NCI-H2196 treated with DMSO at 0.1 percent for 48 hours (cell line): ENCODE measurements at regions not wholly inside any gene's neighbourhood (a gene's known extent, or its start where the extent isn't known, plus 50 kb on each side); places are given as distances from the start of the nearest gene placed in this dataset.

ENCODE experiments used
- DNase-seq: peaks from one replicate; lab custom pipeline; 2025; ENCODE audit not compliant: unreplicated experiment; lab: John Stamatoyannopoulos, UW

DNA sequence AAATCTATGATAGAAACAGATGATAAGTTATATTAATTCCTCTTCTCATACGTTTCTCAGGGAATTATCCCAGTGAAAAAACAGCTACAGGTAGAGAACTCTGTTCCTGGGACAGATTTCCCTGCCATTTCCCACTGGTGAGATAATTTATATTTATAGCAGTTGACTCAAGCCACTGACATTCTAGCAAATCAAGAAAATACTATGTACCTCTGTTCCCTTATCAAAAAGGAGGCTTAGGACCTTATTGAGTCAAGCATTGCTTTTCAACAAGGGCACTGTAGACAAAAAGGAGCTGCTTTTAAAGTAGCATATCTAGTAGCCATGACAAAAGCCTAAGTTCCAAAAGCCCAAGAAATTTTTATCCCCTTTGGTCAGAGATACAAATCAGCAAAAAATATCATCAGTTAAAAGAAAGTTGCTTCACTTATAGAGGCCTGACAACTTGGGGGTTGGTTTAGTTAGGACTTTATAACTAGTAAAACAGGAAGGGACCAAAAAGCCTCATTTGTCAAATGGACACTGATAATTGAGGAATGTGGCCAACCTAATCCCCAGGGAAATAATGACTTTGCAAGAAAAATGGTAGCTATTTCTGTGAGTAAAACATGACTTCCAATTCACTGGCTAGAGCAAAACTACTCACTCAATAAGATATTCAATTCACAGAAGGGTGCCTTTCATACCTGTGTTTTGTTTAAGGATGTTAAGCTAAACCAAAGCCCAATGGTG is 652.5 kb downstream of the SLITRK1 start:
- DNase-seq = no peak

DNA sequence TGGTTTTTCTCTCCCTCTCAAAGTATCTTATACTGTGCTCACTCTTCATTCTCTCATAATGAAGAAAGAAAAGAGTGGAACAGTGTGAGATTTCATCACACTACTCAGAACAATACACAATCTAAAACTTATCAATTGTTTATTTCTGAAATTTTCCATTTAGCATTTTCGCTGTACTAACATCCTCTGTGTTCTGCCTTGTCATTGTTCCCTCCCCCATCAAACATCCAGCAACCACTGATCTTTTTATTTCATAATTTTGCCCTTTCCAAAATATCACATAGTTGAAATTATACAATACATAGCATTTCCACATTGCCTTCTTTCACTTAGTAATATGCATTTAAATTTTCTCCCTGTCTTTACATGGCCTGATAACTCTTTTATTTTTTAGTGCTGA is 658.7 kb downstream of the SLITRK1 start:
- no peak for DNase-seq

DNA sequence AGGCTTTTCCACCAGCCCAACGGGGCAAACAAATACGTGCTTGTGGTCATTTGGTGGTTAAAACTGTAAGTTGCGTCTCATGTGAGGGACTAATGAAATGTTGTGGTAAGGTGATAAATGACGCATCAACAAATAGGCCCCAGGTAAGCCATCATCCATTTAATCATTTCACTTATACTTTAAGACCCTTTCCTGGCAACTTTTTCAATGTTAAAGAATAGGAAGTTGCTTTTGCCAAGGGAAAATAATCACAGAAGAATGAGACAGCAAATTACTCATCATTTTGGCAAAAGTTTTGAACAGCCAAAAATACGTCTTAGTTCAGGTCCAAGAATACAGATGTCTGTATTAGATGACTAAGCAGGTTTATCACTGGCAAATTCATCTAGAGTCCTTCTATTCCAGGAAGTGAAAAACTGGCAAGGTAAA is 660.4 kb downstream of the SLITRK1 start:
- no peak for DNase-seq

DNA sequence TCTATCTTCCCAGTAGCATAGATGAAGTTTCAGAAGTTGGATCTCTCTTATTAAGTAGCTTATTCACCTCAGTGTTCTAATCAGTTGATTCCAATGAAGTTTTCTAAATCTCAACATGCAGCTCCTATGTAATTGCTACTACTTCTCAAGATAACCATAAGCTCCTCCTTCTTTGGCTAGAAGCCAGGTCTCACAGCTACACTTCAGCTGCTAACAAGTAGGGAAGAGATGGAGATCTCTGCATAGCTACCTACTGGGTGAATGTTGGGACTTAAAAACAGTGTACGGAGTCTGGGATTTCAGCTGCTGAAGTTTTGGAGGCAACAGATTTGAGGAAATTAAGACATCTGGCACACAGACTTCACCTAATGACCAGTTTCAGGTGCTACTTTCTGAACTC is 661.0 kb downstream of the SLITRK1 start:
- DNase-seq = no peak

DNA sequence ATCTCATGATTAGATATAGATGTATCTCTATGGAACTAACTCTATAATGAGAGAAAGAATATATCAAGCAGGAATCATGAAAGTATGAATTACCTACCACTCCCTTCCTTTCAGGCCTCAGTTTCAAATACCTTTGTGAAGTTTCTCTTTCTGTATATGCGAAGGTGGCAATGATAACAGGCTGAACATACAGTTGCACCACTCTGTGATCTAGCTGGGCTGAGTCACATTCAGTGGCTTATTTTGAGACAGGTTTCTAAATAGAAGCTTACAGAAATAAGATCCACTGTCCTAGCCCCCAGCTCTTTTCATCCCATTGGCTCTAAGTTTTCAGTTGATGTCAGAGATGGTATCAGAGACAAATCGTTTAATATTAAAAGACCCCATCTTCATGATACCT is 662.0 kb downstream of the SLITRK1 start:
- DNase-seq = no peak

DNA sequence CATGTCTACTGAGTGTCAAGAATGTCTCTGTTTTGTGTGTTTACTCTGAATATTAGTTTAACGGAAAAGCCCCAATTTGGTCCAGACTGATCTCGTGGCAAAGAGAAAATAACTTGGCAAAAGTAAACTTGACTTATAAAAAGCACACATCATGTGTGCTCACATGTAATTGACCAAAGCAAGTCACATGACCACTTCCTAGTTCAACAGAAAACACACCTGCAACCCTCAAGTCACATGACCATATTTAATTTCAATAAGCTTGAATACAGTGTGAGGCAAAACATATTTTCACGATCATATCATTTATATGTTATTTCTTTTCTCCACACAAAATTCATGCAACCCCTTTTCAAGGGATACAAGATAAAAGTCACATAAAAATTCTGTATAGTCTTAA is 662.4 kb downstream of the SLITRK1 start:
- DNase-seq = no peak

DNA sequence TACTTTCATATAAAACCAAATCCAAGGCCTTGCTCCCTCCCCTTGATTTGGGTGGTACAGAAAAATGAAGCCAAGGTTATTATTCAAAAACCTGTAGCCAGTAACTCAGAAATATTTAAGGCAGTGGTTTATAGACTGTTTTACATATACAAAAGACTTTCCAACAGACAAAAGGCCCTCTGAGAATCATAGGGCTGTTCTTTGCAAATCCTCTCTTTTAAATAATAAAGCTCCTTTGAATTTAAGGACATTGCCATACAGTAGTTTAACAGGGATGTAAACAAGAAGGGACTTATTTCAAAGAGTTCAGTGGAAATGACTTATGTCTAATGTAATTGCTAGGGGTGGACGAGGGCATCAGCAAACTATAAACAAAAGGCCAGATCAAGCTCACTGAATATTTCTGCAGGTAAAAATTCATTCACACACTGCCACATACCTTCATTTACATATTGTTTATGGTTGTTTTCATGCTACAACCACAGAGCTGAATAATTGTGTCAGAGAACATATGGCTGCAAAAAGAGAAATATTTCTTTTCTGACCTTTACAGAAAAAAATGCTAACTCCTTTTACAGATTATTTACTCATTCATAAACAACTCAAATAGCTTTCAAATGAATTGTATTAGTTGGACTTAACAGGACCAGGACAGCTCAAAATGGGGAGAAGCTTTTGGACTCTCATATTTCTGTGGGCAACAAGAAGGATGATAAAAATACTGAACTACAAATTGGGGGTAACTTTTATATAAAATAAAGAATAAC is 665.6 kb downstream of the SLITRK1 start:
- no peak for DNase-seq

DNA sequence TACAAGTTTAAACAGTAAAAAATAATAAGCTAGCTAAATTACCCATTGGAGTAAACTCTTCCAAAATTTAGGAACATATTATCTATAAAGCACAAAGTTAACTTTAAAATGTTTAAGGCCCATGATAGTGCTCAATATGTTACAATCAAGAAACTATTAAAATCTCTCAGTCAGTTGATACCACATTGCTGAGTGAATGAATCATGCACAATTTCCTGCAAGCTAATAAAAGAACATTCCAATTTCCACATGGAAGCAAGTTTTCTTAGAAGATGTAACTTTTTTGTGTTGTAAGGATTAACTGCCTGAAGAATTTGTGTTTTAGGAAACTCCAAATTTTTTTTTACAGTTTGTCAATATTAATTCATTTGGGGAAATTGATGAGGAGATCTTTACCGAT is 666.6 kb downstream of the SLITRK1 start:
- no peak for DNase-seq

DNA sequence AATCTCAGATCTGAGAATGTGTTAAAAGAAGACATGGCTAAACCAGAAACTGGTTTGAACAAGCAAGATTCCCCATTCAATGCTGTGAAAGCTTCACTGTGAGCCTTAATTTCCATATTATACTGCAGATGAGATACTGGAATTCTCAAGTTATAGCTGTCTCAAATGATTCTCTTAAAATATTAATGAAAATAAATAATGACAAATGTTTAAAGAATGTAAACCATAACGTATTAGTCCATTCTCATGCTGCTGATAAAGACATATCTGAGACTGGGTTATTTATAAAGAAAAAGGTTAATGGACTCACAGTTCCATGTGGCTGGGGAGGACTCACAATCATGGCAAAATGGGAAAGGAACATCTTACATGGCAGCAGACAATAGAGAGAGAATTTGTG is 667.8 kb downstream of the SLITRK1 start:
- no peak for DNase-seq

DNA sequence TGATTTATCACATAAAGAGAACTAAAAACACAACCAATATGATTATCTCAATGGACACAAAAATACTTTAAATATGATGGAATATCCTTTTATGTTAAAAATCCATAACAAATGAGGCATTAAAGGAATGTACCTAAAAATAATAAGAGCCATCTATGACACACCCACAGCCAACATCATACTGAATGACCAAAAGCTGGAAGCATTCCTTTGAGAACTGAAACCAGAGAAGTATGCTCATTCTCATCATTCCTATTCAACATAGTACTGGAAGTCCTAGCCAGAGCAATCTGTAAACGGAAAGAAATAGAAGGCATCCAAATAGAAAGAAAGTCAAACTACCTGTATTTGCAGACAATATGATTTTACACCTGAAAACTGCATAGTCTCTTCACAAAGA is 671.0 kb downstream of the SLITRK1 start:
- DNase-seq = no peak

DNA sequence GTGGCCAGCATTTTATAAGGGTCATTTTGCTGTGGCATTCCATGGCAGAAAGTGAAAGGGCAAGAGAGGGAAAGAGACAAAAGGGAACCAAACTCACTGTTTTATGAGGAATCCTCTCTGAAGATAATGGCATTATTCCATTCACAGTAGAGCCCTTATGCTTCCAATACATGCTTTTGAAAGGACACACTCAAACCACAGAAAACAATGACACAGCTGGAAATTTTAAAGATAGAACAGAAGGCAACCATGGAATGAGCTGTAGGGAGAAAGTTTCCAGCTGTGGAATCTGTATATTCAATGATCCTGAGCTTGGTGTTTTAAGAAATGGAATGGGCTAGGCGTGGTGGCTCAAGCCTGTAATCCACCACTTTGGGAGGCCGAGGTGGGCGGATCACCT is 677.4 kb downstream of the SLITRK1 start:
- DNase-seq = no peak

DNA sequence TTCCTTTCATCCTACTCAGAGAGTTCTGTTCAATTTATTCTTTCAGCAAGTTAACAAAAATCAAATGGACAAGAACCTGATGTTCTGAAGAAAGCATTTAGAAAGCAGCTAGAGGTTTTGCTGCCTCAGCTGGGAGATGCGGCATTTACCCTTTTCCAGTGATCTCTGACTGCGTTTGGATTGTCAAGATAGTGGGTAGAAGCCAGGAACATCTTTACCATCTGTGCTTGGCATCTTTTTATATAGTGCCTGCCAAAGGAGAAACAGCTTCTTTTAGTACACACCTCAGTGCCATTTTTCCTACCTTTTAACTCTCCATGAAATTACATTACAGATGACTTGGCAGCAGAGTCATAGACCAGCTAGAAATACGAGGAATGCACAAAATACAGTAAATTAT is 680.8 kb downstream of the SLITRK1 start:
- no peak for DNase-seq

DNA sequence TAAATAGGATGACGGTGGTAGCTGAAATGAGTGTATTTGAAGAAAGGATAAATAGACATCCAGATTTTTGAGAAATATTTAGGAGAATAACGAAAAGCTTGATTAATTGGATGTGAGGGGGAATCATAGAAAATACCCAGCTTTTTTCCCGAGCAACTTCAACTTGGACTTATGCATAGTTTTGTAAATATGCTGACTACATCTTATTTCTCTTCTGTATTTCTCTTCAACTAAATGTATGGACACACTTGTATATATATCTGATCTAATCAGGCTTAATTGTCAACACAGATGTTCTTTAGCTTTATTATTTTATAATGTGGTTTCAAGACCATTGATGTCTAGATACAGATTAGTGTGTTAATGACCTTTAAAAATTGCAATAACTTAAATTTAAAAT is 685.0 kb downstream of the SLITRK1 start:
- DNase-seq = no peak

DNA sequence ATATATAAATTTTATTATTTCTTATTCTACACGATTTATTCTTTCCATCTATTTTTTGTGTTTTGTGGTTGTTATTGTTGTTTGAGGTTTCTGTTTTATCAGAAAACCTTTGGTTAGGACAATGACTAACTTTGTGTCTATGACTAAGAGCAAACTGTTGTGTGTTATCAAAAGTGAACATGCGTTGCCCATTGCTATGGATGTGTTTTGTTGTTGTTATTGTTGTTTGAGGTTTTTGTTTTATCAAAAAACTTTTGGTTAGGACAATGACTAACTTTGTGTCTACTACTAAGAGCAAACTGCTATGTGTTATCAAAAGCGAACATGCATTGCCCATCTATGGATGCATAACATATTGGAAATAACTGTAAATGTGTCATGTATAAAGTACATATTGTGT is 692.3 kb downstream of the SLITRK1 start:
- DNase-seq = no peak

DNA sequence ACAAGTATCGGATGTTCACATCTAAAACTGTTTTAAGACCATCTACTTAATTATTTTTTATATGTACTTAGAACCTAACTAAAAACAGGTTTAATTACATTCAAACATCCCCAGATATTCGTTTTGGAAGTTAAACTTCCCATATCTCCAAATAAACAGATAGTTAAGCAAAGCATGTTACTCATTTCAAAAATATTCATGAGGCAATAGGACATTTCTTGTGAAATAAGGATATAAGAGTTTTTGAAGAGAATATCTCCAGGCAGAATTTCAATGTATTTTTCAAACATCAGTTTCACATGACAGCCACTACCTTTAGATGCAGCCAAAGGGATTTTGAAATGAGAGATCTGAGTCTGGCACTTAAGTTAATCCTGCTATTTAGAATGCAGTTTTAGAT is 697.5 kb downstream of the SLITRK1 start:
- no peak for DNase-seq

DNA sequence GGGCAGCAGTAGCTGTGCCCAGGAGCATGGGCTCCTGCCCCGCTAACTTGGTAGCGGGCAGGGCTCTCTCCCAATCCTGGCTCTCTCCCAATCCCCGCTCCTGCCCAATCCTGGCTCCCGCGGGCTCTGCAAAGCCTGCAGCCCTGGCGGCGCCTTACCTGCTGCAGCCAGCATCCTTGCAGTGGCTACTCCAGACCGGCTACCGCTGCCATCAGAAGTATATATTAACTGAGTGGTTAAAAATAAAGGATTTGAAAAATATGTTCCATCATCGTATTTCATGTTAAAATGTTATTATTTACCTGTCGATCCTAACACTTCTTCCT is 698.2 kb downstream of the SLITRK1 start:
- DNase-seq = no peak

DNA sequence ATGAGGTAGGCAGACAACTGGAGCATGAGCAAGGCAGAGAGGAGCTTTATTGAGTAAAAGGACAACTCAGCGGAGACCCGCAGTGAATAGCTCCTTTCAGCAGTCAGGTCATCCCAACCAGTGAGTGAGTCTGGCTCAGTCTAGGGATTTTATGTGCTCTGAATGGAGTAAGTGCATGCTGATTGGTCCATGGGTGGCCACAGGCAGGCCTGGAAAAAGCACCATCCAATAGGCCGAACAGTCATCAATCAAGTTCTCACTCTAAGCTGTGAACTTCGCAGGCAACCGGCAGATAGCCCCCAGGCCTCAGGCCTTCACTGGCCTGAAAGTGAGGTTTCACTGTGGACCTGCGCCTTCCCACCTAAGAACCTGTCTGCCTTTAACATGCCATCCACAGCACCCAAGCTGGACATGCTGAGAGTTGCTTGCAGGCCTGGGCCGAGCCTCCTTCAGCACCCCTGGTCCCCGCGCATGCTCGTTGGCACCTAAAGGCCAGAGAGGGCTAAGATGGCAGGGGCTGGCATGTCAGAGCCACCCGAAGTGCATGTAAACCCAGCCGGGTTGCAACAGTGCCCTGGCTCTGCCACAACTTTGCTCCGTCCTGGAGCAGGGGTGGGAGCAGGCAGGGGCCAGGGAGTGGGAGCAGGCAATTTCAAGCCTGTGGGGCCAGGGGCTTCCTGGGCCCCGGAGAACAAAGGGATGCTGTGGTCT is 698.7 kb downstream of the SLITRK1 start:
- DNase-seq = no peak

DNA sequence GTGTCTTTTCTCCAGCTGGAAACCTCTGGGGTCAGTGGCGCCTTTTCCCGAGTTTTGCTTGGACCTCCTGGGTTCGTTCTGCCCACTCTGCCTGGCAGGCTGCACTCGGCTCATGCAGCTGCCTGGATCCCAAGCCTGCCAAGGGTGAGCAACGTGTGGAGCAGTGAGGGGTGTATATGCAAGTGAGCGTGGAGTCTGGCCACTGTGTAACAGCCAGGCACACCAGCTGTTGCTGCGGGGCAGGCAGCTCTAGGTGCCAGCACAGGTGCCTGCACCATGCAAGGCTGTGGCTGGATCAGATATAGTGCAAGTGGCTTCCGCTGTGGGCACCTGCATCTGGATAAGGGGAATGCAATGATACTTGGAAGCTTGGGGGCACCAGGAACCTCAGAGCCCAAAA is 699.4 kb downstream of the SLITRK1 start:
- DNase-seq = no peak

DNA sequence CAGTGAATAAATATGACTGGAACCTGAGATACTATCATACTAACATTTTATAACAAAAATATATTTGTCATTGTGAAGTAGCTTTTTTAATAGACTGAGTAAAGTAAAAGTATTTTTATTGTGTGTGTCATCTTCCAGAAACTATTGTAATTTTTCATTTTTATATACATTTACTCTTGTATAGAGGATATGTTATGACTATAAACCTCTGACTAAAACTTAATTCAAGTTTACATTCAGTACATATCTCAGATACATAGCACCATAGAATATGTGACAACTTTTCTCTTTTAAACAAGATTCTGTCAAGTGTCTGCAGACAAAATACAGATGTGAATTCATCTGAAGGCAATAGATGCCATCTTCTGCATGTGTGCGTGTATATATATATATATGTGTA is 704.3 kb downstream of the SLITRK1 start:
- DNase-seq = no peak

DNA sequence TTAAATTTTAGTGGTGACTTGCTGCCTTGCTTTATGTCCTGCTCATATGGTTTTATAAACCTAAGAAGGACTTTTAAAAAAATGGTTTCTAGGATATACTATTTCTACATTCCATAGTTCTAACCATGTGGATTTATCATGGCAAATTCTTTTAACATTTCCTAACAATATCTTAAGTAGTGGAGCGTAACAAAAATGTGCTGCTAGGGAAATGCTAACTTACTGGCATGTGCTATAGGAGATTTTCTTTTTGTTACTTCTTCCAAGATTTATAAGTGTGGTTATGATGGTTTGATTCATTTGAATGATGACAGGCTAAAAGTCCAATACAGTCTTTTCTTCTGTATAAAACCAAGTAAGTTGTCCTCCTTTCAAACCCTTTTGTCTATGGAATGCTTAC is 713.7 kb downstream of the SLITRK1 start:
- no peak for DNase-seq

DNA sequence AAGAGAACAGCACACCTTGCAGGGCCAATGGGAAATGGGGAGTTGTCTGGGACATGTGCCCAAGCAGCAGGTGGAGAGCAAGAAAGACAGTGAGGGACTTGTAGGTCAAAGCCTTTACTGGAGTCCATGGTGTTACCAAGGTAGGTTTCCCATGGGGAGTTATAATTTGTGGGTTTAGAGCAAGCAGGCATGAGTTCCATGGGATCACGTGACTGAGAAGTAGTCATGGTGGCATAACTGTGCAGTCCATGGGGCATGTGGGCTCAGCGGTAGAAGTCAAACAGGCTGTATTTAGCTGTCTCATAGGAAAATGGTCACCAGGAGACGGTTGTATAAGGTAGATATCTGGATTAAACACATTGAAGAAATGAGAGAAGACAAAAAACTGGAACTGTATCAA is 715.1 kb downstream of the SLITRK1 start:
- DNase-seq = no peak

DNA sequence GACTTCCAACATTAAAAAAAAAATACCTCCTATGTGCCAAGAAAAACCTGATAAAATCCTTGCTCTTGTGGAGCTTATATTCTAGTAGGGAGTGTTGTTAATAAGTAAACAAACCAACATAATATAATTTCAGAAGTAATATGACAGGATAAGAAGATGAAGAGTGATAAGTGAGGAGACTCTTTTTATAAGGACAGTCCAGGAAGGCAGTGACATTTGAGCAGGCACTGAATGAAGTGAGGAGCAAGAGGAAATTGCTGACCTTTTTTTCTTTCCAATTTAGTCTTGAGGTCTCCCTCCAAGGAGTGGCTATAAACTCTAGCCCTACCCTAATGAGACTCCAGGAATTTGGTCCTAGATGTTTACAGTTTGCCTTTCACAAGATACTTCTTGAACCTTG is 715.7 kb downstream of the SLITRK1 start:
- no peak for DNase-seq
